GM12892 (cell line): ENCODE measurements at regions not wholly inside any gene's neighbourhood (a gene's known extent, or its start where the extent isn't known, plus 50 kb on each side); places are given as distances from the start of the nearest gene placed in this dataset.

ENCODE experiments used
- POLR2A ChIP-seq: IDR thresholded peaks from 2 replicates; pipeline ENCODE4 v1.6.1; 2011; ENCODE audit warnings: low read depth, low read length, control low read depth
- TAF1 ChIP-seq: IDR thresholded peaks from 2 replicates; pipeline ENCODE4 v1.6.1; 2011; ENCODE audit warnings: low read depth, mild to moderate bottlenecking, control low read depth, low read length, borderline replicate concordance

- peak; percentile 31; the same call in 1 of the 2 replicates for TF ChIP-seq POLR2A
- TF ChIP-seq TAF1, result no peak
Measured at GRCh38 chr2:64730551-64731262, 77.0 kb upstream of the SERTAD2 start.
